Adrenal gland (tissue), 5 donors: ENCODE measurements at regions not wholly inside any gene's neighbourhood (a gene's known extent, or its start where the extent isn't known, plus 50 kb on each side); places are given as distances from the start of the nearest gene placed in this dataset.

ENCODE experiments used
- CTCF ChIP-seq, 6 experiments: fragments of 450-650 bp in 4 of 6; fragments of 200-600 bp in 2 of 6; sonication (generic) in 1 of 6; IDR thresholded peaks; 1 replicate in 5 of 6; 2 replicates in 1 of 6; pipeline versions ENCODE4 v1.5.1 to v1.8.0; 2016 to 2021; ENCODE audit warnings: antibody characterized with exemption in 6 of 6, mild to moderate bottlenecking in 2 of 6, moderate library complexity in 1 of 6
- POLR2A ChIP-seq, 2 donors: fragments of 450-650 bp; IDR thresholded peaks; one replicate each; pipeline ENCODE4 v1.6.1; 2017; ENCODE audit warnings: antibody characterized with exemption in 2 of 2, mild to moderate bottlenecking in 2 of 2, moderate library complexity in 1 of 2
- donor health status: DM: no; HTN: no; CAD: no.

GRCh38 chr12:33547084-33547483 is 107.5 kb upstream of the SYT10 start:
- TF ChIP-seq CTCF (IDR thresholded peaks at IDR 0.05) (no peak), POLR2A (IDR thresholded peaks at IDR 0.05) (no peak)
